GM20431 (cell line): ENCODE measurements at regions not wholly inside any gene's neighbourhood (a gene's known extent, or its start where the extent isn't known, plus 50 kb on each side); places are given as distances from the start of the nearest gene placed in this dataset.

Experiments
- in situ Hi-C: fragments of 300-500 bp; cut with MseI, MboI; formaldehyde crosslinking; loops from one replicate; pipeline ENCODE4 v1.15.0; 2020; ENCODE audit warnings: low sequenced_read_pairs; ENCODE audit not compliant: unreplicated experiment

- in situ Hi-C loops: loop anchor here (25.0 kb wide), 1 partner anchor 140 kb away; no protein-coding TSS in a partner anchor
Measured at GRCh38 chr7:131027287-131027773, 293.3 kb upstream of the KLF14 start.

- in situ Hi-C loops: loop anchor here (25.0 kb wide), 1 partner anchor 141 kb away; no protein-coding TSS in a partner anchor
Measured at GRCh38 chr7:131028295-131028694, 294.3 kb upstream of the KLF14 start.

GRCh38 chr7:131029002-131029401 is 295.0 kb upstream of the KLF14 start:
- in situ Hi-C loops: loop anchor here (25.0 kb wide), 1 partner anchor 142 kb away; no protein-coding TSS in a partner anchor

DNA sequence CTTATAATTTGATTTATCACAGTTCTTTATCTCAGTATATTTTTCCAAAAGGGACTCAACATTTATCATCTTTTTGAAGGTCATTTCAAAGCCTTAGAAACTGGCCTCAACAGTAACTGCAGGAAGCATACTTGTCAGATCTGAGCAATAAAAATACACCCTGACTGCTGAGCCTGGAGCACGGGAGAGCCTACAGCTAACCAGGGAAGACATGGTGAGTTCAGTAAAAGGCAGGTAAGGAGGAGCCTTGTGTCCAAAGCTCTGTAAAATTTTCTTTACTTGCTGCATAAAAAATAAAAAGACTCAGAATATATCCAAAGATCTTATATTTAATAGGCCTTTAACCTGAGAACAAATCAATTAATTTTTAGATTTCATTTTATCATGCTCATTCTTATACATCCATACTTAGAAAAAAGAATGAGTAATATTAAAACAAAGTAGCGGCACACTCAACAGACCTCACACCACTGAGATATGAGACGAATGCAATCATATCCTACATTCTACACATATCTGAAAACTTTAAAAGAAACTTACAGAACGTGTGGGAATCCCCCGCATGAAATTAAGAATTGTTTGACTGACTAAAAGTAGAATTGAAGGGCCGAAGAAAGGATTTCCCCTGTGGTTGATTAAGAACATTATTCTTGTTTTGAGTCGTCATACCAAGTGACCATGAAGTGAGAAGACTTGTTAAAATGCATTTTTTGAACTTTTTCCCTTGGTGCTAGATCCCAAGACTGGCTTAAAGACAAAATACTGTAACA is 296.4 kb upstream of the MKLN1 start:
- in situ Hi-C loops: loop anchor here (25.0 kb wide), 1 partner anchor 144 kb away; no protein-coding TSS in a partner anchor

GRCh38 chr7:131032786-131033185 is 294.9 kb upstream of the MKLN1 start:
- in situ Hi-C loops: loop anchor here (25.0 kb wide), 1 partner anchor 145 kb away; no protein-coding TSS in a partner anchor

DNA sequence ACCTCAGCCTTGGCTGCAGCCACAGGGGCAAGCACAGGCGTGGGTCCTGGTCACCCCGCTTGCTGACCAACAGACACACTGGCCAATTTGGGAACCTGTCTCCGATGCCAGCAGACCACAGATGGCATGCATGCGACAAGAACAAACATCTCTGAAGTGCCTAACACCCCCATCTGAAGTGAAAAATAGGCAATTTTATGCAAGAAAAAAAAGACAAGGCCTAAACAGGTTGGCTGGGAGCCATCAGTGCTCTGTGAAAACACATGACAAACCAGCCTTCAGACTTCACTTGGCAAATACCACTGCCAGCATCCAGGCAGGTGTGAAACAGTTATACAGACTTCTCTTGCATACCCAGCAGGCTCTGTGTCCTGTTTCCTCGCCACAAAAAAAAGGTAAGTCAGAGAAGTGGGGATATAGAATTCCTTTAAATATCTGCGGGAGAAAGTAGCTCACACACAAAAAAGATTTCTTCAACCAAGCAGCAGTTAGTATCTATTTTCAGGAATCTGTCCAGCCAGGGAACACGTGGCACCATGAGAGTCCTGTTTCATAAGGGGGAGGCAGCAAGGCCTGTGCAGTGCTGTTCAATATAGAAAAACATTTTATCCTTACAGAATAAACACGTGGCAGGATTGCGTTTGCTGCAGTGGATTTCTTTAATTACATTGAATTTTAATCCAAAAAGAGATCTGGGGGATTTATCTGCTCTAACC is 293.4 kb upstream of the MKLN1 start:
- in situ Hi-C loops: loop anchor here (25.0 kb wide), 1 partner anchor 147 kb away; no protein-coding TSS in a partner anchor

DNA sequence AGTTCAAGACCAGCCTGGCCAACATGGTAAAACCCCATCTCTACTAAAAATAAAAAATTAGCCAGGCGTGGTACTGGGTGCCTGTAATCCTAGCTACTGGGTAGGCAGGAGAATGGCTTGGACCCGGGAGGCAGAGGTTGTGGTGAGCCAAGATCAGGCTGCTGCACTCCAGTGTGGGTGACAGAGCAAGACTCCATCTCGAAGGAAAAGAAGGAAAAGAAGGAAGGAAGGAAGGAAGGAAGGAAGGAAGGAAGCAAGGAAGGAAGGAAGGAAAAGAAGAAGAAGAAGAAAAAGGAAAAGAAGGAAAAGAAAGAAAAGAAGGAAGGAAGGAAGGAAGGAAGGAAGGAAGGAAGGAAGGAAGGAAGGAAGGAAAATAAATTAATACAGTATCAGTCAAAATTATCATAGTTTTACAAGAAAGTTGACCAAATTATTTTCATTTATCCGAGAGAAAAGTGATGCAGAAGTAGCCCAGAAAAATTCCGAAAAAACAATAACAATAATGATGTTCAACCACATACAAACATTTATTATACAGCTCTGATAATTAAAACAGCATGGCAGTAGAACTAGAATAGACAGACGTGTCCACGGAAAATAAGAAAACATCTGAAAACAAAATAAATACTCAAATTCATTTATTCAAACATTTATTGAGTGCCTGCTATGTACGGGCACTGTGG is 292.4 kb upstream of the MKLN1 start:
- in situ Hi-C loops: loop anchor here (25.0 kb wide), 1 partner anchor 148 kb away; no protein-coding TSS in a partner anchor

DNA sequence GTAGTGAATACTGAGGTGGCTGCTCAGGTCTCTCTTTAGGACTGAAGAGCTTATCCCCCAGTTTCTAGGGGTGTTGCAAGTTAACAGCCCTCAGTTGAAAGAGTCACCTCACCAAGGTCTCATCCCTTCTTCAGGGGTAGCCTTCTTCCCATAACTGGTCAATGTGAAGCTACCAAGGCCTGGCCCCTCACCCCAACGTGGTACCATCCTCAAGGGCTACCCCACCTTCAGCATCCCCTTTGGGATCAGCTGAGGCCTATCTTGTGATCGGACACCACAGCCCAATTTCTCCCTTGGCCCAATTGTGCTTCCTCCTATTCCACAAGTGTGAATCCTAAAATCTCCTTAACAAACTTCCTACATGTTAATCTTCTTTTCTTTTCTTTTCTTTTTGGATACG is 289.5 kb upstream of the MKLN1 start:
- in situ Hi-C loops: loop anchor here (25.0 kb wide), 1 partner anchor 151 kb away; no protein-coding TSS in a partner anchor

- in situ Hi-C loops: loop anchor here (25.0 kb wide), 1 partner anchor 152 kb away; no protein-coding TSS in a partner anchor
Measured at GRCh38 chr7:131039355-131039762, 288.3 kb upstream of the MKLN1 start.

DNA sequence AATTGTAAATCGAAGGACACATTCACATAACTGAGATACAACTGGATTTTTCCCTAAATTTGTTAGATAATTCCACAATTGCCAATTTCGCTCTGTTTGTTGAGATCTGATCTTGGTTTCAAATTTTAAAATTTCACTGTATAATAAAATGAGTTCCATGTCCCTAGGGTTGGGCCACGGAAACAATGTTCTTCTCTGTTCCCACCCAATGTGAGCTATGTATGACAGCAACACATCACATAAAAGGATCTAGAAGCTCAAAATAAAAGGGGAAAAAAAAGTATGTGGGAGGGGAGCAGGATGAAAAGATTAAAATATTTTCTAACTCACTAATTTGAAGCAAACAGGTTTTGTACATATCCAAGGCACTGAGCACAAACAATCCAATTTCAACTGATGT is 287.8 kb upstream of the MKLN1 start:
- in situ Hi-C loops: loop anchor here (25.0 kb wide), 1 partner anchor 153 kb away; no protein-coding TSS in a partner anchor

GRCh38 chr7:131040467-131040932 is 287.2 kb upstream of the MKLN1 start:
- in situ Hi-C loops: loop anchor here (25.0 kb wide), 1 partner anchor 153 kb away; no protein-coding TSS in a partner anchor

GRCh38 chr7:131041012-131041695 is 286.5 kb upstream of the MKLN1 start:
- in situ Hi-C loops: loop anchor here (25.0 kb wide), 1 partner anchor 154 kb away; no protein-coding TSS in a partner anchor

DNA sequence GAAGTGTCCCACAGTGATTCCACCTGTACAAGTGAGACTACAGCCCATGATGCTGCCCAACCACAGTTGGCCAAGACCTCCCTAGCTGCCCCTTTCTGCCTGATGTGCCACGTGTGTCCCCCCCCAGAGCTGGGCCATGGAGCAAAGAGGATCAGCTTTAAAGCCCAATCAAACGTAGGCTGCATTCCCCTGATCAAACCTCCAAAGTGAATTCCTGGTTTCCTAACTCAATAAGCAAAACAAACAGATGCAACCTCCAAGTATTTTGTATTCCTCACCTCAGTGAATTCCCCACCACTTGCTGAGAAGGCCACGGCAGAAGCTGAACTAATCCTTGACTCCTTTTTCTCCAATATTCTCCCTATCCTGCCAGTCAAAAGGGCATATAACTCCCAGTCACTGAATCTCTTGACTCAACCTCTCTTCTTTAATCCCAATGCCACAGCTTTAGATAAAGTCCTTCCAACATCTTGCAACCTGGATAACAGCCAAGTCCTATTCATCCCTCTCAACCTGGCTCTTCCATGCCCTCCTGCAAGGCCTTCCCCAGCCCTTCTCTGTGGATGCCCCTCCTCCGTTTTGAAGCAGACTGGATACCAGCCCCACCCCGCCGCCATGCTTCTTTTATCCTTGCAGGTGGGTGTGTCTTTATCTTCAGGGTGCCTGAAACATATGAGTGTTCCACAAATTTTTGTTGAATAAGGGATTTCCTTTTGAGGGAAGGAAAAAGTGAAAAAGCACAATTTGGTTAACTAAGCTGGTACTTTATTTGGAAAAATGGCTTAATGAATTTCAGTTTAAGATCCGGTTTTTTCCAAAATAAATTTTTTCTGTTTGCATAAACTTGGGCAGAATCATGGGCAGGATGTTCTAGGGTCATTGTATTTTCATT is 285.2 kb upstream of the MKLN1 start:
- in situ Hi-C loops: loop anchor here (25.0 kb wide), 1 partner anchor 155 kb away; no protein-coding TSS in a partner anchor

GRCh38 chr7:131045526-131045925 is 282.1 kb upstream of the MKLN1 start:
- in situ Hi-C loops: loop anchor here (25.0 kb wide), 1 partner anchor 158 kb away; no protein-coding TSS in a partner anchor

GRCh38 chr7:131046246-131046645 is 281.4 kb upstream of the MKLN1 start:
- in situ Hi-C loops: loop anchor here (25.0 kb wide), 1 partner anchor 159 kb away; no protein-coding TSS in a partner anchor

DNA sequence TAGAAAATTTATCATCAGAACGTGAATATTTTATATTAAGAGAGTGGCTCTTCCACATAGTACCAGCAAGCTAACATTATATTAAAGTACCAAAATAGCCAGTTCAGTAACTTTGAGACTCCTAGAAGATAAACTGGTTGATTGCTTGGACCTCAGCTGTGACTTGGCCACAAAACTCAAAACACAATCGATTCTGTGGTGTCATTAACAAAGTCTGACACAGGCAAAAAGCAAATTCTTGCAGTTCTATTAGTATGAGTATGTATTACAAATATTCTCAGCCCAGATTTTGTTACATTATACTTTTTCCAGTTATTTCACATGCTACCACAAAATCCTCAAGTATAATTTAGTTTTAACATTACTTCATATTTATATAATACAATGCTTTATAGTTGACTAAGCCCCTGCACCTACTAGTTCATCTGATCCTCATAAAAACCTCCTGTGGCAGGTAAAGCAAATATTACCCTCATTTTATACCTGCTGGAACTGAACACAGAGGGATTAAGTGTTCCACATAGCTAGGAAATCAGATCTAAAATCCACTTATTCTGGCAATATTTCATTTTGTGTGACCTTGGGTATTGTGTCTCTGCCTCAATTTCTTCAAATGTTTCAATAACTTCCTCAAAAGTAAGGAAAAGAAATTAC is 279.9 kb upstream of the MKLN1 start:
- in situ Hi-C loops: loop anchor here (25.0 kb wide), 1 partner anchor 160 kb away; no protein-coding TSS in a partner anchor

GRCh38 chr7:131051304-131051703 is 276.4 kb upstream of the MKLN1 start:
- in situ Hi-C loops: no loop called here
